OCI-LY7 (cell line): ENCODE measurements at regions not wholly inside any gene's neighbourhood (a gene's known extent, or its start where the extent isn't known, plus 50 kb on each side); places are given as distances from the start of the nearest gene placed in this dataset.
"Not testable (repeated sequence)": the region's sequence is repeated elsewhere in the genome, so short reads cannot be mapped to it uniquely, and the experiment has no call there.

ENCODE experiments used
- EZH2phosphoT487 ChIP-seq: fragments of 200-600 bp; sonication (generic); IDR thresholded peaks from 2 replicates; pipeline ENCODE4 v1.6.1; 2018; ENCODE audit warnings: low read depth, borderline replicate concordance, mild to moderate bottlenecking, mixed run types, antibody characterized with exemption, low read length, moderate library complexity, mixed read lengths
- TF ChIP-seq, protein P1 (sequence below): fragments of 200-600 bp; sonication (generic); conservative IDR thresholded peaks from 2 replicates; pipeline ENCODE4 v1.5.1; 2014; ENCODE audit warnings: mild to moderate bottlenecking, antibody characterized with exemption, low read length, moderate library complexity, mixed read lengths

DNA sequence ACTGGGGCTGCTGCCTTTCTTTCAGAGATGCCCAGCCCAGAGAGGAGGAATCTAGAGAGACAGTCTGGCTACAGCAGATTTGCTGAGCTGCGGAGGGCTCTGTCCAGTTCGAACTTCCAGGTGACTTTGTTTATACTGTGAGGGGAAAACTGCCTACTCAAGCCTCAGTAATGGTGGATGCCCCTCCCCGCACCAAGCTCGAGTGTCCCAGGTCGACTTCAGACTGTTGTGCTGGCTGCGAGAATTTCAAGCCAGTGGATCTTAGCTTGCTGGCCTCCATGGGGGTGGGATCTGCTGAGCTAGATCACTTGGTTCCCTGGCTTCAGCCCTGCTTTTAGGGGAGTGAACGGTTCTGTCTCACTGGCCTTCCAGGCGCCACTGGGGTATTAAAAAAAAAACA is 163.1 kb downstream of the GATB start:
- TF ChIP-seq, protein P1, sequence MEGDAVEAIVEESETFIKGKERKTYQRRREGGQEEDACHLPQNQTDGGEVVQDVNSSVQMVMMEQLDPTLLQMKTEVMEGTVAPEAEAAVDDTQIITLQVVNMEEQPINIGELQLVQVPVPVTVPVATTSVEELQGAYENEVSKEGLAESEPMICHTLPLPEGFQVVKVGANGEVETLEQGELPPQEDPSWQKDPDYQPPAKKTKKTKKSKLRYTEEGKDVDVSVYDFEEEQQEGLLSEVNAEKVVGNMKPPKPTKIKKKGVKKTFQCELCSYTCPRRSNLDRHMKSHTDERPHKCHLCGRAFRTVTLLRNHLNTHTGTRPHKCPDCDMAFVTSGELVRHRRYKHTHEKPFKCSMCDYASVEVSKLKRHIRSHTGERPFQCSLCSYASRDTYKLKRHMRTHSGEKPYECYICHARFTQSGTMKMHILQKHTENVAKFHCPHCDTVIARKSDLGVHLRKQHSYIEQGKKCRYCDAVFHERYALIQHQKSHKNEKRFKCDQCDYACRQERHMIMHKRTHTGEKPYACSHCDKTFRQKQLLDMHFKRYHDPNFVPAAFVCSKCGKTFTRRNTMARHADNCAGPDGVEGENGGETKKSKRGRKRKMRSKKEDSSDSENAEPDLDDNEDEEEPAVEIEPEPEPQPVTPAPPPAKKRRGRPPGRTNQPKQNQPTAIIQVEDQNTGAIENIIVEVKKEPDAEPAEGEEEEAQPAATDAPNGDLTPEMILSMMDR: not testable (repeated sequence)
- not testable (repeated sequence) for TF ChIP-seq EZH2phosphoT487
